SK-N-SH treated with all-trans-retinoic acid at 6 μM for 48 hours (cell line): ENCODE measurements at regions not wholly inside any gene's neighbourhood (a gene's known extent, or its start where the extent isn't known, plus 50 kb on each side); places are given as distances from the start of the nearest gene placed in this dataset.

Experiments used
- ATAC-seq: fragments of 200-7000 bp; cut with Tn5 transposase; 3 replicates; pipeline ENCODE4 v1.9.1; 2020; ENCODE audit warnings: mild to moderate bottlenecking, moderate library complexity
- ARNTL ChIP-seq: fragments of 450-650 bp; formaldehyde crosslinking; IDR thresholded peaks from 2 replicates; pipeline ENCODE4 v1.5.0; 2020; ENCODE audit warnings: low read depth, mild to moderate bottlenecking, moderate library complexity, borderline replicate concordance
- BACH2 ChIP-seq: fragments of 250-450 bp; sonication (Bioruptor Pico); IDR thresholded peaks from 2 replicates; pipeline ENCODE4 v1.9.0; 2021; ENCODE audit warnings: mild to moderate bottlenecking, borderline replicate concordance
- CREB5 ChIP-seq: fragments of 250-450 bp; sonication (Bioruptor Pico); IDR thresholded peaks from 2 replicates; pipeline ENCODE4 v1.5.1; 2020; ENCODE audit warnings: low read depth, mild to moderate bottlenecking, moderate library complexity
- ESRRG ChIP-seq: fragments of 250-450 bp; sonication (Bioruptor Pico); IDR thresholded peaks from 2 replicates; pipeline ENCODE4 v1.6.1; 2021; ENCODE audit warnings: mild to moderate bottlenecking
- GLIS3 ChIP-seq: fragments of 250-450 bp; sonication (Bioruptor Pico); IDR thresholded peaks from 2 replicates; pipeline ENCODE4 v1.5.0; 2020; ENCODE audit warnings: mild to moderate bottlenecking, moderate library complexity
- ISL1 ChIP-seq: fragments of 250-450 bp; sonication (Bioruptor Pico); IDR thresholded peaks from 2 replicates; pipeline ENCODE4 v2.1.2; 2022; ENCODE audit warnings: mild to moderate bottlenecking, moderate library complexity
- OSR1 ChIP-seq: fragments of 250-450 bp; sonication (Bioruptor Pico); IDR thresholded peaks from 2 replicates; pipeline ENCODE4 v1.8.0; 2022; ENCODE audit warnings: moderate library complexity, mild to moderate bottlenecking, inconsistent platforms
- PATZ1 ChIP-seq: fragments of 250-450 bp; sonication (Bioruptor Pico); IDR thresholded peaks from 2 replicates; pipeline ENCODE4 v1.8.0; 2020; ENCODE audit warnings: mild to moderate bottlenecking, moderate library complexity, borderline replicate concordance
- POU6F1 ChIP-seq: fragments of 250-450 bp; sonication (Bioruptor Pico); IDR thresholded peaks from 2 replicates; pipeline ENCODE4 v1.8.0; 2021; ENCODE audit warnings: low read depth, mild to moderate bottlenecking, moderate library complexity, borderline replicate concordance
- PPARA ChIP-seq: fragments of 250-450 bp; sonication (Bioruptor Pico); IDR thresholded peaks from 2 replicates; pipeline ENCODE4 v1.5.0; 2020; ENCODE audit warnings: mild to moderate bottlenecking, borderline replicate concordance
- SNAI2 ChIP-seq: fragments of 250-450 bp; sonication (Bioruptor Pico); IDR thresholded peaks from 2 replicates; pipeline ENCODE4 v1.5.0; 2020; ENCODE audit warnings: mild to moderate bottlenecking, moderate library complexity
- TCF4 ChIP-seq: fragments of 250-450 bp; sonication (Bioruptor Pico); IDR thresholded peaks from 2 replicates; pipeline ENCODE4 v1.8.0; 2021; ENCODE audit warnings: mild to moderate bottlenecking, moderate library complexity, borderline replicate concordance
- TOX ChIP-seq: fragments of 250-450 bp; sonication (Bioruptor Pico); IDR thresholded peaks from 2 replicates; pipeline ENCODE4 v1.8.0; 2021; ENCODE audit warnings: mild to moderate bottlenecking, moderate library complexity, borderline replicate concordance
- ZC3H10 ChIP-seq: fragments of 250-450 bp; sonication (Bioruptor Pico); IDR thresholded peaks from 2 replicates; pipeline ENCODE4 v1.5.1; 2021; ENCODE audit warnings: mild to moderate bottlenecking, moderate library complexity
- ZFP3 ChIP-seq: fragments of 250-450 bp; sonication (Bioruptor Pico); IDR thresholded peaks from 2 replicates; pipeline ENCODE4 v1.5.0; 2020; ENCODE audit warnings: mild to moderate bottlenecking, moderate library complexity
- ZFP30 ChIP-seq: fragments of 450-650 bp; formaldehyde crosslinking; IDR thresholded peaks from 2 replicates; pipeline ENCODE4 v1.5.0; 2022; ENCODE audit warnings: mild to moderate bottlenecking, moderate library complexity
- ZNF565 ChIP-seq: fragments of 450-650 bp; formaldehyde crosslinking; conservative IDR thresholded peaks from 2 replicates; pipeline ENCODE4 v1.5.0; 2020; ENCODE audit warnings: low read depth, mild to moderate bottlenecking, moderate library complexity
- ZNF70 ChIP-seq: fragments of 450-650 bp; formaldehyde crosslinking; IDR thresholded peaks from 2 replicates; pipeline ENCODE4 v1.5.0; 2020; ENCODE audit warnings: mild to moderate bottlenecking, moderate library complexity
- ZNF8 ChIP-seq: fragments of 450-650 bp; formaldehyde crosslinking; IDR thresholded peaks from 2 replicates; pipeline ENCODE4 v1.5.0; 2020; ENCODE audit warnings: mild to moderate bottlenecking, moderate library complexity
- TF ChIP-seq, protein P1 (sequence below): fragments of 250-450 bp; sonication (Bioruptor Pico); IDR thresholded peaks from 2 replicates; pipeline ENCODE4 v1.5.1; 2021; ENCODE audit warnings: mild to moderate bottlenecking, moderate library complexity

- TF ChIP-seq BACH2 (CRISPR knock-in tag) (no peak), ZFP30 (CRISPR knock-in tag) (no peak), ZNF8 (no peak), PPARA (CRISPR knock-in tag) (no peak), SNAI2 (CRISPR knock-in tag) (no peak), TOX (CRISPR knock-in tag) (no peak), CREB5 (CRISPR knock-in tag) (no peak), ARNTL (CRISPR knock-in tag) (no peak), POU6F1 (CRISPR knock-in tag) (no peak), PATZ1 (CRISPR knock-in tag) (no peak)
- no peak for ATAC-seq
These were observed 80.4 kb downstream of the EDNRB start for GRCh38 chr13:77838271-77838670.

GRCh38 chr13:77836423-77836822, 82.2 kb downstream of the EDNRB start:
- ATAC-seq, result no peak
- TF ChIP-seq OSR1 (CRISPR knock-in tag) (no peak), CREB5 (CRISPR knock-in tag) (no peak), ZNF70 (CRISPR knock-in tag) (no peak), PPARA (CRISPR knock-in tag) (no peak), ZFP3 (CRISPR knock-in tag) (no peak), ZNF8 (no peak), ESRRG (CRISPR knock-in tag) (no peak), ARNTL (CRISPR knock-in tag) (no peak), ZFP30 (CRISPR knock-in tag) (no peak), TCF4 (CRISPR knock-in tag) (no peak), ZNF565 (no peak), ZC3H10 (CRISPR knock-in tag) (no peak)
- TF ChIP-seq, protein P1, sequence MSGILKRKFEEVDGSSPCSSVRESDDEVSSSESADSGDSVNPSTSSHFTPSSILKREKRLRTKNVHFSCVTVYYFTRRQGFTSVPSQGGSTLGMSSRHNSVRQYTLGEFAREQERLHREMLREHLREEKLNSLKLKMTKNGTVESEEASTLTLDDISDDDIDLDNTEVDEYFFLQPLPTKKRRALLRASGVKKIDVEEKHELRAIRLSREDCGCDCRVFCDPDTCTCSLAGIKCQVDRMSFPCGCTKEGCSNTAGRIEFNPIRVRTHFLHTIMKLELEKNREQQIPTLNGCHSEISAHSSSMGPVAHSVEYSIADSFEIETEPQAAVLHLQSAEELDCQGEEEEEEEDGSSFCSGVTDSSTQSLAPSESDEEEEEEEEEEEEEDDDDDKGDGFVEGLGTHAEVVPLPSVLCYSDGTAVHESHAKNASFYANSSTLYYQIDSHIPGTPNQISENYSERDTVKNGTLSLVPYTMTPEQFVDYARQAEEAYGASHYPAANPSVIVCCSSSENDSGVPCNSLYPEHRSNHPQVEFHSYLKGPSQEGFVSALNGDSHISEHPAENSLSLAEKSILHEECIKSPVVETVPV (CRISPR knock-in tag), result no peak

DNA sequence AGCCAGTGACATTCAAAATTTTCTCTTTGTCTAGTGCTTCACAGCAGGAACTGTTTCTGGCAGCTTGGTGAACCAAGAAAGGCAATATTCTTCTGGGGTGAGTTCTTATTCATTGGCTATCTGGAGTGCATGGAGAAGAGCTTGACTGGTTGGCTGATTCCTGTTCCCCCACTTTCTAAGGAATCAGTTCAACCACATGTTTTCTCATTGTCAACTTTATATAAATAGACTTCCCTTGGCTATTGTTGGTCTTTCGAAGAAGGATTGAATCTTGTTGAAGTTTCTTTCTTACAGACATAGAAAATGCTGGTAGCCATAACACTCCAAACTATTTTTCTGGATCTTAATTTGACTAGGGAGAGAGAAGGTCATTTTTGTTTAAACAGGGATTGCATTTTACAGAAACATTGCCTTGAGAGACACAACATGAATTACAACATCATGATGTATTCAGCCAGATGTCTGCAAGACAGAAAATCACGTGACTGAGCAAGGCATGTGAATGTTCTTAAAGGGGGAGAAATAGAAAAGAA, 85.2 kb downstream of the EDNRB start:
- no peak for ATAC-seq
- TF ChIP-seq CREB5 (CRISPR knock-in tag) (no peak), PPARA (CRISPR knock-in tag) (no peak), BACH2 (CRISPR knock-in tag) (no peak), GLIS3 (CRISPR knock-in tag) (no peak), POU6F1 (CRISPR knock-in tag) (no peak), ZC3H10 (CRISPR knock-in tag) (no peak), ESRRG (CRISPR knock-in tag) (no peak), ZNF565 (no peak), ZNF70 (CRISPR knock-in tag) (no peak), TCF4 (CRISPR knock-in tag) (no peak), OSR1 (CRISPR knock-in tag) (no peak), ISL1 (CRISPR knock-in tag) (no peak), ZFP3 (CRISPR knock-in tag) (no peak), PATZ1 (CRISPR knock-in tag) (no peak)
